Gastrocnemius medialis (tissue), 4 donors: ENCODE measurements at regions not wholly inside any gene's neighbourhood (a gene's known extent, or its start where the extent isn't known, plus 50 kb on each side); places are given as distances from the start of the nearest gene placed in this dataset.

ENCODE experiments used
- CTCF ChIP-seq, 5 experiments: fragments of 450-650 bp in 3 of 5; fragments of 200-600 bp in 2 of 5; sonication (generic) in 2 of 5; IDR thresholded peaks in 4 of 5; conservative IDR thresholded peaks in 1 of 5; 1 replicate in 4 of 5; 2 replicates in 1 of 5; pipeline ENCODE4 v1.5.1; 2016 to 2019; ENCODE audit warnings: antibody characterized with exemption in 5 of 5, mild to moderate bottlenecking in 3 of 5, moderate library complexity in 3 of 5
- POLR2A ChIP-seq, 2 donors: fragments of 450-650 bp; IDR thresholded peaks; one replicate each; pipeline ENCODE4 v1.6.1; 2017; ENCODE audit warnings: antibody characterized with exemption in 2 of 2, mild to moderate bottlenecking in 2 of 2, moderate library complexity in 2 of 2

- TF ChIP-seq POLR2A (IDR thresholded peaks at IDR 0.05) (no peak), CTCF (IDR thresholded peaks at IDR 0.05 in 4 of 5, conservative IDR thresholded peaks at IDR 0.05 in 1 of 5) (no peak)
Observed at GRCh38 chr15:24772686-24773373, 97.3 kb downstream of the NPAP1 start.
